BLaER1 (cell line): ENCODE measurements at regions not wholly inside any gene's neighbourhood (a gene's known extent, or its start where the extent isn't known, plus 50 kb on each side); places are given as distances from the start of the nearest gene placed in this dataset.
"Not testable (repeated sequence)": the region's sequence is repeated elsewhere in the genome, so short reads cannot be mapped to it uniquely, and the experiment has no call there.

Experiments used
- H3K27ac ChIP-seq: shearing (Covaris generic); formaldehyde crosslinking; 2 replicates; pipeline ENCODE4 v1.8.1; 2022
- H3K27me3 ChIP-seq: shearing (Covaris generic); formaldehyde crosslinking; 2 replicates; pipeline ENCODE4 v1.8.1; 2022
- H3K36me3 ChIP-seq: shearing (Covaris generic); formaldehyde crosslinking; 2 replicates; pipeline ENCODE4 v1.8.1; 2022
- H3K4me1 ChIP-seq: shearing (Covaris generic); formaldehyde crosslinking; 2 replicates; pipeline ENCODE4 v1.8.1; 2022
- H3K4me2 ChIP-seq: shearing (Covaris generic); formaldehyde crosslinking; 2 replicates; pipeline ENCODE4 v1.8.1; 2022
- H3K4me3 ChIP-seq: shearing (Covaris generic); formaldehyde crosslinking; 2 replicates; pipeline ENCODE4 v1.8.1; 2022
- H3K9ac ChIP-seq: shearing (Covaris generic); formaldehyde crosslinking; 2 replicates; pipeline ENCODE4 v1.8.1; 2022
- H3K9me3 ChIP-seq: shearing (Covaris generic); formaldehyde crosslinking; 2 replicates; pipeline ENCODE4 v1.8.1; 2022
- H4K20me1 ChIP-seq: shearing (Covaris generic); formaldehyde crosslinking; 2 replicates; pipeline ENCODE4 v1.8.1; 2022
- Cebpa-rat ChIP-seq: shearing (Covaris generic); IDR thresholded peaks from 2 replicates; pipeline ENCODE4 v1.8.1; 2022

- H3K36me3 ChIP-seq: no peaks in the 10 kb centered on the region
- H3K9ac ChIP-seq: no peak overlapping the region
- no peak overlapping the region for H3K4me3 ChIP-seq
- H3K27me3 ChIP-seq: no peaks in the 10 kb centered on the region; the same call in 1 of the 2 replicates
- H3K4me1 ChIP-seq: no peaks in the 10 kb centered on the region
- no peaks in the 10 kb centered on the region for H4K20me1 ChIP-seq
- no peak overlapping the region for H3K27ac ChIP-seq
- no peaks in the 10 kb centered on the region for H3K9me3 ChIP-seq
- TF ChIP-seq Cebpa-rat: no peak
- H3K4me2 ChIP-seq: no peak overlapping the region
Observed at GRCh38 chr1:165116732-165117131, 239.8 kb downstream of the LMX1A start.

DNA sequence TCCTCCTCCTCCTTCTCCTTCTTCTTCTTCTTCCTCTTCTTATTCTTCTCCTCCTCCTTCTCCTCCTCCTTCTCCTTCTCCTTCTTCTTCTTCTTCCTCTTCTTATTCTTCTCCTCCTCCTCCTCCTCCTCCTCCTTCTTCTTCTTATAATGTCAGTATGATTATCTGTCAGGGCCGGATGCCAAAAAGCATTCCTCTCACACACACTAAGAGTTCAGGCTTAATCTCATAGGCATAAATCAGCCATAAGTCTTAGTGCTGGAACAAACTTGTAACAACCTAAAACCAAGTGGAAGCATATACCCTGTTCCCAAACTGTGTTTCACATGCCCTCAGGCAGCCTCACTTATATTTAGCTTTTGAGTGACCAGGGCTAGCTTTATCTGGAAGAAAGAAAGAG is 240.3 kb downstream of the LMX1A start:
- TF ChIP-seq Cebpa-rat: no peak
- Histone ChIP-seq H3K36me3 (no peaks in the 10 kb centered on the region), H3K9me3 (no peaks in the 10 kb centered on the region), H4K20me1 (no peaks in the 10 kb centered on the region), H3K27me3 (no peaks in the 10 kb centered on the region; the same call in 1 of the 2 replicates), H3K4me2 (no peak overlapping the region), H3K9ac (no peak overlapping the region), H3K4me1 (no peaks in the 10 kb centered on the region), H3K4me3 (no peak overlapping the region), H3K27ac (no peak overlapping the region)

DNA sequence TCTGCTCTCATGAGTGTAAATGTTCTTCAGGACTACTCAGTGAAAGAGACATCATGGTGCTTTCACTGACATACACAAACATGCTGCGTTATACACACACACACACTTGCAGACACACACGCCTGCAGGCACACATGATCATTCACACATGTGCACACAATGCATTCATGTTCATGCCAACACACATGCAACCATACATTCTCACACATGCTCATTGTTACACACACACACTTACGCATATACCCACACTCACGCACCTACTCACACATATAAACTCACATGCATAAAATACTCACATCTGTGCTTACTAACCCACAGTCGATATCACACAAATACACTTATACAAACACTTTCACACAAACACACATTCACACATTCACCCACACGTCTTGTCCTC is 241.6 kb downstream of the LMX1A start:
- no peak for TF ChIP-seq Cebpa-rat
- no peaks in the 10 kb centered on the region; the same call in 1 of the 2 replicates for H3K27me3 ChIP-seq
- H3K9ac ChIP-seq: no peak overlapping the region
- no peak overlapping the region for H3K27ac ChIP-seq
- no peaks in the 10 kb centered on the region for H4K20me1 ChIP-seq
- no peaks in the 10 kb centered on the region for H3K9me3 ChIP-seq
- no peak overlapping the region for H3K4me2 ChIP-seq
- no peak overlapping the region for H3K4me3 ChIP-seq
- no peaks in the 10 kb centered on the region for H3K4me1 ChIP-seq
- H3K36me3 ChIP-seq: no peaks in the 10 kb centered on the region

DNA sequence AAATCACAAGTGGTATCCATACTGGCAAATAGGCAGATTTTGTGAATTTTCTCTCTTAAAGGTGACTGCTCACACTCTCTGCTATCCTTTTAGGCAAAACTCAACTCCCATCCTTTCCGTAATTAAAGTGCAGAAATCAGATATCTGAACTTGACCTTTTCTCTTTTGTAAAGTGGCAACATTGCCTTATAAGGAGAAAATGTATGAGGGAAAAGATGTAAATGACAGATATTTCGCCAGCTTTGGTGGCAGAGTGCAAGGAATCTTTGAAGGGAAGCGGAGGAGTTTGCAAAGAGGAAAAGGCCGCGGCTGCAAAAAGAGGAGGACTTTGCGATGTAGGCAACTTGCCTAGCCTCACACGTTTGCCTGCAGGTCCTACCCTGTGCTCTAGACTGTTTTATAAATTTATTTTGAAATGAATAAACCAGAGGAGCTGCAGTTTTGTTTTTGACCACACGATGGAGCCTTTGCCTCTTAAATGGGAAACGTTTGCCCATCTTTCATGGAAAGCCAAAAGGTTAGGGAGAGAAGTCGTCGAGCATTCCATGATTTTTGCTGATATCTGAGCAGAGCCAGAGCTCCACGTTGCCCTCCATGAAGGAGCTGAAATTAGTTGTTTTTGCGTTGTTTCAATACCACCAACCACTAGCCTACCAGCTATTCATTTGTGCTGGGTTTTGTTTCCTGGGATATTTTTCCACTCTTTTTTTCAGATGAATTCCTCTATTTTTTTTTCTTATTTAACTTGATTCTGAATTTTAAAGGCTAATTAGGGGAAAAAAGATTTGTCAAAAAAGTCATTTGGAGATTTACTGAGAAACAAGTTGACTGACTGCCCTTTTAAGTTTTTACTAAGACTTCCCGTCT is 242.3 kb downstream of the LMX1A start:
- Histone ChIP-seq H3K4me2 (no peak overlapping the region), H3K27me3 (no peaks in the 10 kb centered on the region; the same call in 1 of the 2 replicates), H3K9ac (no peak overlapping the region), H3K4me1 (no peaks in the 10 kb centered on the region), H4K20me1 (no peaks in the 10 kb centered on the region), H3K9me3 (no peaks in the 10 kb centered on the region), H3K4me3 (no peak overlapping the region), H3K36me3 (no peaks in the 10 kb centered on the region), H3K27ac (no peak overlapping the region)
- no peak for TF ChIP-seq Cebpa-rat

GRCh38 chr1:165112260-165112659 is 244.3 kb downstream of the LMX1A start:
- Histone ChIP-seq H3K27ac (no peak overlapping the region), H3K4me2 (no peak overlapping the region)

DNA sequence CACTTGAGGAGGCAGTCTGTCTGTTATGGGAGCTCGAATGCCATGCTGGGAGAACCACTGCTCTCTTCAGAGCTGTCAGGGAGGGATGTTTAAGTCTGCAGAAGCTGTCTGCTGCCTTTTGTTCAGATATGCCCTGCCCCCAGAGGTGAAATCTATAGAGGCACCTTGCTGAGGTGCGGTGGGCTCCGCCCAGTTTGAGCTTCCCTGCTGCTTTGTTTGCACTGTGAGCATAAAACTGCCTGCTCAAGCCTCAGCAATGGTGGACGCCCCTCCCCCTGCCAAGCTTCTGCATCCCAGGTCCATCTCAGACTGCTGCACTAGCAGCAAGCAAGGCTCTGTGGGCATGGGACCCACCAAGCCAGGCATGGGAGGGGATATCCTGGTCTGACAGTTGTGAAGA is 247.5 kb downstream of the LMX1A start:
- H4K20me1 ChIP-seq: no peaks in the 10 kb centered on the region
- no peaks in the 10 kb centered on the region for H3K36me3 ChIP-seq
- H3K4me2 ChIP-seq: no peak overlapping the region

More at GRCh38 chr1:165112260-165112659, 244.3 kb downstream of the LMX1A start:
- no peak for TF ChIP-seq Cebpa-rat
- H3K4me1 ChIP-seq: no peaks in the 10 kb centered on the region
- H3K36me3 ChIP-seq: no peaks in the 10 kb centered on the region
- no peaks in the 10 kb centered on the region; the same call in 1 of the 2 replicates for H3K27me3 ChIP-seq
- H3K9ac ChIP-seq: no peak overlapping the region
- no peak overlapping the region for H3K4me3 ChIP-seq
- H4K20me1 ChIP-seq: no peaks in the 10 kb centered on the region
- no peaks in the 10 kb centered on the region for H3K9me3 ChIP-seq

DNA sequence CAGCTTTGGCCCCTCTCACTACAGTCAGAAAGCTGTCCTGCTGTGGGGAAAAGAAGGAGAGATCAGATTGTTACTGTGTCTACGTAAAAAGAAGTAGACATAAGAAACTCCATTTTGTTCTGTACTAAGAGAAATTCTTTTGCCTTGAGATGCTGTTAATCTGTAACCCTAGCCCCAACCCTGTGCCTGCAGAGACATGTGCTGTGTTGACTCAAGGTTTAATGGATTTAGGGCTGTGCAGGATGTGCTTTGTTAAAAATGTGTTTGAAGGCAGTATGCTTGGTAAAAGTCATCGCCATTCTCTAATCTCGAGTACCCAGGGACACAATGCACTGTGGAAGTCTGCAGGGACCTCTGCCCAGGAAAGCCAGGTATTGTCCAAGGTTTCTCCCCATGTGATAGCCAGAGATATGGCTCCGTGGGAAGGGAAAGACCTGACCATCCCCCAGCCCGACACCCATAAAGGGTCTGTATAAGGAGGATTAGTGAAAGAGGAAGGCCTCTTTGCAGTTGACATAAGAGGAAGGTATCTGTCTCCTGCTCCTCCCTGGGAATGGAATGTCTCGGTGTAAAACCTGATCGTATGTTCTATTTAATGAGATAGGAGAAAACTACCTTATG is 263.9 kb downstream of the LMX1A start:
- H3K4me2 ChIP-seq, H3K36me3 ChIP-seq, H3K27ac ChIP-seq, H3K4me3 ChIP-seq, H4K20me1 ChIP-seq, H3K9ac ChIP-seq, H3K4me1 ChIP-seq, H3K27me3 ChIP-seq: not testable (repeated sequence)
- peaks cover 34% of the 10 kb centered on the region for H3K9me3 ChIP-seq

More for the DNA sequence above, 247.5 kb downstream of the LMX1A start:
- no peak overlapping the region for H3K9ac ChIP-seq
- no peaks in the 10 kb centered on the region for H3K9me3 ChIP-seq
- no peaks in the 10 kb centered on the region for H3K27me3 ChIP-seq
- TF ChIP-seq Cebpa-rat: no peak
- no peaks in the 10 kb centered on the region for H3K4me1 ChIP-seq
- no peak overlapping the region for H3K4me3 ChIP-seq
- H3K27ac ChIP-seq: no peak overlapping the region

DNA sequence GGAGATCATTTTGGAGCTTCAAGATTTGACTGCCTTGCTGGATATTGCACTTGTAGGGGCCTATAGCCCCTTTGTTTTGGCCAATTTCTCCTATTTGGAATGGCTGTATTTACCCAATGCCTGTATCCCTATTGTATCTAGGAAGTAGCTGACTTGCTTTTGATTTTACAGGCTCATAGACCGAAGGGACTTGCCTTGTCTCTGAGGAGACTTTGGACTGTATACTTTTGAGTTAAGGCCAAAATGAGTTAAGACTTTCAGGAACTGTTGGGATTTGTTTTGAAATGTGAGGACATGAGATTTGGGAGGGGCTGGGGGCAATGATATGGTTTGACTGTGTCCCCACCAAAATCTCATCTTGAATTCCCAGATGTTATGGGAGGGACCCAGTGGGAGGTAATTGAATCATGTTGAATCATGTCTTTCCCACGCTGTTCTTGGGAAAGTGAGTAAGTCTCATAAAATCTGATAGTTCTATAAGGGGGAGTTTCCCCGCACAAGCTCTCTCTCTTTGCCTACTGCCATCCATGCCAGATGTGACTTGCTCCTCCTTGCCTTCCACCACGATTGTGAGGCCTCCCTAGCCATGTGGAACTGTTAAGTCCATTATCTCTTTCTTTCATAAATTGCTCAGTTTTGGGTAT is 276.1 kb downstream of the LMX1A start:
- Histone ChIP-seq H3K4me2 (no peak overlapping the region), H3K9ac (no peak overlapping the region), H3K27ac (no peak overlapping the region), H3K4me1 (no peaks in the 10 kb centered on the region), H3K36me3 (no peaks in the 10 kb centered on the region), H3K4me3 (no peak overlapping the region), H3K9me3 (0 out of 2 replicates have a peak, but pooled peaks cover 4% of the 10 kb centered on the region), H3K27me3 (no peaks in the 10 kb centered on the region), H4K20me1 (no peaks in the 10 kb centered on the region)
- TF ChIP-seq Cebpa-rat: no peak

GRCh38 chr1:165078391-165078790 is 278.1 kb downstream of the LMX1A start:
- H4K20me1 ChIP-seq: no peaks in the 10 kb centered on the region
- no peak overlapping the region for H3K4me2 ChIP-seq
- no peaks in the 10 kb centered on the region for H3K27me3 ChIP-seq
- no peak overlapping the region for H3K27ac ChIP-seq
- H3K36me3 ChIP-seq: no peaks in the 10 kb centered on the region
- no peak overlapping the region for H3K4me3 ChIP-seq
- H3K9me3 ChIP-seq: 0 out of 2 replicates have a peak, but pooled peaks cover 4% of the 10 kb centered on the region
- TF ChIP-seq Cebpa-rat: no peak
- no peak overlapping the region for H3K9ac ChIP-seq
- H3K4me1 ChIP-seq: no peaks in the 10 kb centered on the region
